ENCODE measurements at regions not wholly inside any gene's neighbourhood (a gene's known extent, or its start where the extent isn't known, plus 50 kb on each side); places are given as distances from the start of the nearest gene placed in this dataset.
"Not testable (repeated sequence)": the region's sequence is repeated elsewhere in the genome, so short reads cannot be mapped to it uniquely, and the experiment has no call there.

DNA sequence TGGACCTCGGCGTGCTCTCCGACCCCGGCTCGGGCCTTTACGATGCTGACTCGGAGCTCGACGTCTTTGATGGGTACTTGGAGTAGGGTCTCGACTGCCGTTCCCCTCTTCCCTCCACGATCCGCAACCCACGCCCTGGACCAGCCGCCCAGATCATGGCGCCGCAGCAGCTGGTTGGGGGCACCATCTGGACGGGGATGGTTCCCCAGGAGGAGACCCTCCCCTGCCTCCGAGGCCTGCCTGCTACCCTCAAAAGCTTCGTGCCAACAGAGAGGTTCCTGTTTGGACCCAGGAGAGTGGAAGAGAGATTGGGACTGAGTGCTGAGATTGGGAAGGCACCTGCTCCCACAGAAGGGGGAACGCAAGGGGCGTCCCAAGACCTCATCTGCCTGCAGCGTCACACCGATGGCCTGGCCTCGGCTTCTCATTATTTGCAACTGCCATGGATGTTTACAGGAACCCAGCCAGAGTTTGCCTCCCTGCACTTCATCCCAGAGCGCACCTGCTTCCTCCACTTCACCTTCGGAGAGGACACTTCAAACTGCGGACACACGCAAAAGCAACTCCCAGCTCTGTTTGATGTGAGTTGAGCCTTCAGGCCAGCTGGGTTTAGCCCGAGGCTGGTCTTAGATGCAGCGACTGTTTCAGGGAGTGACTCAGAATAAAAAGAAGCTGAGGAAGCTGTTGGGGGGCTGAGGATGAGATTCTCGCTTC lies 58.9 kb downstream of the GOLGA6L7 start:
- not testable (repeated sequence) for DNase-seq (ENCODE audit: low spot score)

DNA sequence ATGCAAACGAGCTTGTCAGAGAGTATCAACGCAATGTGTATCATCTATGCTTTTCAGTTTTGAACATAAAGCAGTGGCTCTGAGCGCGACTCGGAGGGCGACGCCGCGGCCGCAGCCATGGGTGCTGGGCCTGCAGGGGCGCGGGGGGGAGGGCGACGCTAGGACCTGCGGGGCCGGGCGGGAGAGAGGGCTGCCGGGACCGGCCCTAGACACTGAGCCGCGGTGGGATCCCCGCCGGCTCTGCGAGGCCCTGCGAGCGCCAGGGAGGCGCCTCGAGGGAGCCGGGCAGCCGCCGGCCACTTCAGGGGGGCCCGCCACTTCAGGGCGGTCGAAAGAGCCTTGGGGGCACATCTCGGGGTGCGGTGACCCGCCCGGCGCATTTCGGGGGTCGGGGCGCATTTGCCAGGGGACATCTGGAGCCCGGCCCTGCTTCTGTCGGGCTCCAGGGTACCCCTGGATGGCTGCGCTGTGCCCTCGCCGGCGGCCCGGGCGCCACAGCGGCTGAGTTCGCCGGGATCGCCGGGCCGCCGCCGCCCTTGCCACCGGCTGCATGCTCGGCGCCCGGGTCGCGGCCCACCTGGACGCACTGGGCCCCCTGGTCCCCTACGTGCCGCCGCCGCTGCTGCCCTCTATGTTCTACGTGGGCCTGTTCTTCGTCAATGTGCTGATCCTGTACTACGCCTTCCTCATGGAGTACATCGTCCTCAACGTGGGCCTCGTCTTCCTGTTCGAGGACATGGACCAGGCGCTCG lies 59.6 kb downstream of the GOLGA6L7 start:
- not testable (repeated sequence) for DNase-seq (ENCODE audit: low spot score)

DNA sequence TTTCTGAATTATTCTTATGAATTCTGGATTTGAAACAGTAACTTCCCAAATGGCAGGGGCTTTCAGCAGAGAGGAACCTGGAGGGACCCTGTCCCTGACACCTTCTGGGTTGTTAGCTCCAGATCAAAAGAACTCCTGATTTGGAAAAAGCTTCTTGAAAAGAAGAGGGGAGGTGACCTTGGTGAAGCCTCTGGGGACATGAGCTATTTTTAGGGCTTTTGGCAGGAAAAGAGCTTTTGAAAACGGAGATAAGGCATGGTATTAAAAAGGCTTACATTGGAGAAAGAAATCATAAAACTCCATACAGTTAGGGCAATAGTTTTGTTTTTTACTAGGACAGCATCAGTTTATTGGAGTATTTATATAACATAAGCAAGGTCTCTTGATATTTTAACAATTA lies 60.3 kb downstream of the GOLGA6L7 start:
- not testable (repeated sequence) for DNase-seq (ENCODE audit: low spot score)

DNA sequence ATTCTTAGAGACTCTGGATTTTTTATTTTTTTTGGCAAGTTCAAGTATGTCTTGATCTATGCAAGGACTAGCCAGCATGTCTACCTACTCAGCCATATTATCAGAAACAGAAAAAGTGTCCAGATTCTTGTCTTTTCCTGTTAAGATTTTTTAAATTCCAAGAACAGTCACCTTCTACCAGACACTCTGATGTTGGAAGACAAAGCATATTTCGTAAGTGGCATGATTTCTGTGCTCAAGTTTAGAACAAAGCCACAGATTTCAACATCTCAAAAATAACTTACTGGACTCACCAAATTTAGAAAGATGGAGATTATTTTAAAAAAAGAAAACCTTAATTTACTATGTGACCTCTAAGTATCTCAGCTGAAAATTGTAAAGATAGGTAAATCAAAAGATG lies 61.9 kb downstream of the GOLGA6L7 start:
- DNase-seq (ENCODE audit: low spot score) = peak; percentile 6

DNA sequence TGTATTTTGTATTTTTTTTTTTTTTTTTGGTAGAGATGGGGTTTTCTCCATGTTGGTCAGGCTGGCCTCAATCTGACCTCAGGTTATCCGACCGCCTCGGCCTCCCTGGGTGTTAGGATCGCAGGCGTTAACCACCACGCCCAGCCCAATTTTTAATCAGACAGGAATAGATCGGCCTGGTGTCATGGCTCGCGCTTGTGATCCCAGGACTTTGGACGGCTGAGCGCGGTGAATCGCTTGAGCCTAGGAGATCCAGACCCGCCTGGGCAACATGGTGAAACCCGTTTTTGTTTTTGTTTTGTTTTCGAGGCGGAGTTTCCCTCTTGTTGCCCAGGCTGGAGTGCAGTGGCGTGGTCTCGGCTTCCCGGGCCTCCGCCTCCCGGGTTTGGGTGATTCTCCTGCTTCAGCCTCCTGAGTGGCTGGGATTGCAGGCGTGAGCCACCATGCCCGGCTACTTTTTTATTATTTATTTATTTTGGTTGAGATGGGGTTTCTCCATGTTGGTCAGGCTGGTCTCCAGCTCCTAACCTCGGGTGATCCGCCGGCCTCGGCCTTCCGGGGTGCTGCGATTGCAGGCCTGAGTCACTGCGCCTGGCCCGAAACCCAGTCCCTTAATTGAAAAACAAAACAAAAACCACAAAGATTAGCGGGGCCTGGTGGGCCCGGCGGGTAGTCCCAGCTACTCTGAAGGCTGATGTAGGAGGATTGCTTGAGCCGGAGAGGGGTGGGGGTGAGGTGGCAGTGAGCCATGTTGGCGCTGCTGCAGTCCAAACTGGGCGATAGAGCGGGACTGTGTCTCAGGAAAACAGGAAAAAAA lies 63.9 kb downstream of the GOLGA6L7 start:
- DNase-seq (ENCODE audit: low spot score) = peak; percentile 55

DNA sequence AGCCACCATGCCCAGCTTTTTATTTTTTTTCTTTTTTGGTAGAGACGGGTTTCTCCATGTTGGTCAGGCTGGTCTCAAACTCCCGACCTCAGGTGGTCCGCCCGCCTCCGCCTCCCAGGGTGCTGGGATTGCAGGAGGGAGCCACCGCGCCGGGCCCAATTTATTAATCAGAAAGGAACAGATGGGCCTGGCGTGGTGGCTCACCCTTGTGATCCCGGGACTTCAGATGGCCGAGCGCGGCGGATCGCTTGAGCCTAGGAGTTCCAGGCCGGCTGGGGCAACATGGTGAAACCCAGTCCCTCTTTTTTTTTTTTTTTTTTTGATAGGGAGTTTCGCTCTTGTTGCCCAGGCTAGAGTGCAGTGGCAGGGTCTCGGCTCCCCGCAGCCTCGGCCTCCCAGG lies 64.6 kb downstream of the GOLGA6L7 start:
- no peak for DNase-seq (ENCODE audit: low spot score)

DNA sequence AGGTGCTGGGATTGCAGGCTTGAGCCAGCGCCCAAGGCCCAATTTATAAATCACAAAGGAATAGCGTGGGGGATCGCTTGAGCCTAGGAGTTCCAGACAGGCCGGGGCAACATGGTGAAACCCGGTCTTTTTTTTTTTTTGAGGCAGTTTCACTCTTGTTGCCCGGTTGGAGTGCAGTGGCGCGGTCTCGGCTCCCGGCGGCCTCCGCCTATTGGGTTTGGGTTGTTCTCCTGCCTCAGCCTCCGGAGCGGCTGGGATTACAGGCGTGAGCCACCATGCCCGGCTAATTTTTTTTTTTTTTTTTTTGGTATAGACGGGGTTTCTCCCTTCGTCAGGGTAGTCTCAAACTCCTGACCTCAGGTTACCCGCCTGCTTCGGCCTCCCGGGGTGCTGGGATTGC lies 65.0 kb downstream of the GOLGA6L7 start:
- no peak for DNase-seq (ENCODE audit: low spot score)

DNA sequence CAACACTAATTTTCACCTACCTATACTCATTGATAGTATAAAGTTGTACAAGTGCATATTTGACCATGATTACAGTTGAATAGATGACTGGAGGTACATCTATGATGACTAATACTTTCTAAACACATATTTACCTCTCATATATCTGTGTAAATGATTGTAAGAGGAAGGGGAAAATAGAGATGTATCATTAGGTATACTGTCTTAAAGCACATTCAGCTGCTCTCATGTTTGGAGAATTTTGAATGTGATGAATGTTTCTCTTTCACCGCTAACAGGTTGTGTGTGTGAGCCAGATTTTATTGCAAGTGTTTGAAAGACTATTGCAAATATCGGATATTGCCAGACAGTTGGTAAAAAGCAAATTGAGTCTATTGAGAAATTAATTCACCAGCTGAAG lies 66.2 kb upstream of the GOLGA8M start:
- DNase-seq (ENCODE audit: low spot score) = not testable (repeated sequence)

DNA sequence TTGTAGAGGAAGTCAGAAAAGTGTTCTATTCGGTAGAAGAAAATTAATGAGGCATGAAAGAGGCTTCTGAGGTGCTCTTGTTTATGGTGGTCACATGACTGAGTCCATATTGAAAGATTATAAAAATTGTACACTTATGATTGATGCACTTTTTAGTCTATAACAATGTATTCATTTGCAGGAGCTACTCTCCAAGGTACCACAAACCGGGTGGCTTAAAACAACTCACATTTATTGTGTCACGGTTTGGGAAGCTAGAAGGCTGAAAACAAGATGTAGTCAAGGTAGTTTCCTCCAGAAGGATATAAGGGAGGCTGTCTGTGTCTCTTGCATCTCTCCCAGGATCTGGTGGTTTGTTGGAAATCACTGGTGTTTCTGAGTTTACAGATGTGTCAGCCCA lies 60.6 kb upstream of the GOLGA8M start:
- DNase-seq (ENCODE audit: low spot score) = not testable (repeated sequence)
